HG02943 (cell line): ENCODE measurements at regions not wholly inside any gene's neighbourhood (a gene's known extent, or its start where the extent isn't known, plus 50 kb on each side); places are given as distances from the start of the nearest gene placed in this dataset.
"Not testable (repeated sequence)": the region's sequence is repeated elsewhere in the genome, so short reads cannot be mapped to it uniquely, and the experiment has no call there.

ENCODE experiments used
- ATAC-seq: cut with Tn5 transposase; IDR thresholded peaks from one replicate; pipeline ENCODE4 v1.9.1; 2021; ENCODE audit warnings: mild to moderate bottlenecking, low read depth, moderate library complexity; ENCODE audit not compliant: unreplicated experiment

GRCh38 chr5:144771802-144772201 lies 601.1 kb downstream of the KCTD16 start:
- ATAC-seq: no peak

GRCh38 chr5:144742361-144742760 lies 571.7 kb downstream of the KCTD16 start:
- ATAC-seq: no peak

DNA sequence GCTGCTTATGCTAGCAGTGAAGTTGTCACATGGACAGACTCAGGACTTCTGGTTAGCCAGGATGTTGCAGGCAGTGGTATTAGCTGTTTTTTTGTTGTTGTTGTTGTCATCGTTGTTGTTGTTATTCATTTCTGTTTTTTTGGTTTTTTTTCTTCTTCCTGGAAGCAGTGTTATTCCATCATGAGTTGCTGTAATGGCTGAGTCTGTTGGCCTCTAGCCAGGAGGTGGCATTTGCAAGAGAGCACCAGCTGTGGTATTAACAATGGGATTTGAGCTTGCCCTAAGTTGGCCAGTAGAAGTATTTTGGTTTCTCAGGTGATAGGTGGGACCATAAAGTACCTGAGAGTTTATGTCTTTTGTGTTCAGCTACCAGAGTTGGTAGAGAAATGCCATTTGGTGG lies 561.1 kb downstream of the KCTD16 start:
- no peak for ATAC-seq

DNA sequence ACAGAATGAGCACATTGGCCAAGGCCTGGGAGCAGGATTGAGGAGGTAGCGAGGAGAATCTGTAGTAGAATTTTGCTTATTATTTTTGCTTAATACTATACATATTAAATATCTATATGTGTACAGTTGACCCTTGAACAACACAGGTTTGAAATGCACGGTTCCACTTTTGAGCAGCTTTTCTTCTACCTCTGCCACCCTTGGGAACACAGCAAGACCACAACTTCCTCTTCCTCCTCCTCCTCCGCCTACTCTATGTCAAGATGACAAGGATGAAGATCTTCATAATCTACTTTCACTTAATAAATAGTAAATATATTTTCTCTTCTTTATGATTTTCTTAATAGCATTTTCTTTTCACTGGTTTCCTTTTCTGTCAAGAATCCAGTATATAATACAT lies 541.4 kb downstream of the KCTD16 start:
- ATAC-seq: peak; percentile 59

- ATAC-seq: no peak
Observed at GRCh38 chr5:144711172-144711571, 540.5 kb downstream of the KCTD16 start.

DNA sequence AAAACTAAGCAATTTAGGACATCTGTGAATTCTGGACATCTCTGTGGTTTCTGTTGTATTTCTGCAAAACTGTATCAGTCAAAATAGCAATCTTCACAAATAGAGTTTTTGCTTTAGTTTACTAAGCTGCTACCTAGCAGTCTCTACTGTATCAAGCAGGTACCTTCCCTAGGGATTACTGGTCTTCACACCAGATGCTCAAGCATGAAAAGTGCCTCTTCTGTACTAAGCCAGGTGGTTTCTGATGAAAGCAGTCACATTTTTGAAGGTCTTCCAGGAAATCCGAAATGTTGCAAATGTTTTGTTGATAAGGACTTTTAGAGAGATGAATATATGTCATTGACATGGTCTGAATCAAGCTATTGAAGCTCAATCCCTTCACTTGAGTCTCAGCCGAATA lies 540.0 kb downstream of the KCTD16 start:
- ATAC-seq: no peak

DNA sequence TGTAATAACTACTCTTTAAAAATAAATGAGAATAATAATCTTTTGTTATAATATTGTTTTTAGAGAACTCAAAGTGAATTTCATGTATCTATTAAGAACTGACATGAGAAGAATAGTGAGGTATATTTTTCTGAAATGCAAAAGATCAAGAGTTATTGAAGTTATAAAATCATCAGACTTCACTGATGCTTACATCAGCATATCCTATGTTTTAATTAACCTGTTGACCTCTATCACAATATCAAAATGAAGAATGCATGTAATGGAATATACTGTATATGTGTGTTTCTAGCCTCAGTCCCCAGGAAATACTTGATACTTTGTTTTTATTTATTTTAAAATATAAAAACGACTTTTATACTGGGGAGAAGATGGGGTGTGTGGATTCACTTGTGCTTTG lies 533.1 kb downstream of the KCTD16 start:
- no peak for ATAC-seq

- no peak for ATAC-seq
Observed at GRCh38 chr5:144698484-144698883, 527.8 kb downstream of the KCTD16 start.

DNA sequence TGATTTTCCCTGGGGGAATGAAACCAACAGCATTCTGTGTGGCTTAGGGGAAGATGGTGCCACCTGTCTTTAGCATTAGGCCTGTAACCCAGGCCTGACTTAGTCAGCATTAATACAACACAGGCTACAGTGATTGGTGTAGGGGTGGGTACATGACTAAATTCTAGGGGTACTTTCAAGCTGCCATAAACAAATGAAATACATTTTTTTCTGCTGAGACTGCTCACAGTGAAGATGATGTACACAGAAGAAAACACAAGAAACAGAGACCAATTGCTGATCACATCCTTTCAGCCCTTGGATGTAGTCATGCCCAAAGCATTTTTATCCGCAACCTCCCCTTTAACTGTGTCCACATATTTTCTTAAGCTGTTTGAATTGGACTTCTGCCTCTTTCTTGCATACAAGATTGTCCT lies 527.2 kb downstream of the KCTD16 start:
- ATAC-seq: no peak

GRCh38 chr5:144691936-144692335 lies 521.3 kb downstream of the KCTD16 start:
- no peak for ATAC-seq

GRCh38 chr5:144684899-144685298 lies 514.2 kb downstream of the KCTD16 start:
- ATAC-seq: no peak

DNA sequence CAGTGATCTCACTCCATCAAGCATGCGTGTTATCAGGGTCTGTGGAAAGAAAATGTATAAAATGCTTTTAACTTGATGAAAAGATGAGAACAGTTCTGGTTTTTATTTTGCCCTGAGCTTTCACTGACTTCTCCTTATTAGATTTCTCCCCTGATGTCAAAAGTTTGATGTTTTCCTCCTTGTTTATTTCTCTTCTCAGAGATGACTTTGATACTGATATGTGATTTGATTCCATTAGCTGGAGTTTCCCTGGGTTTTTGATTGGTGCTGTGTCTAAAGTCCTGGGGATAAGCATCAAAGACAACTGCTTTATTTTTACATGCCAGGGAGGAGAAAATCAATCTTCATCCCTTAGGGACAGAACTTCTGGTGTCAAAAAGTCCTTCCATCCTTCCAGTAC lies 510.0 kb downstream of the KCTD16 start:
- ATAC-seq: no peak

GRCh38 chr5:144671066-144671465 lies 500.4 kb downstream of the KCTD16 start:
- ATAC-seq: no peak

DNA sequence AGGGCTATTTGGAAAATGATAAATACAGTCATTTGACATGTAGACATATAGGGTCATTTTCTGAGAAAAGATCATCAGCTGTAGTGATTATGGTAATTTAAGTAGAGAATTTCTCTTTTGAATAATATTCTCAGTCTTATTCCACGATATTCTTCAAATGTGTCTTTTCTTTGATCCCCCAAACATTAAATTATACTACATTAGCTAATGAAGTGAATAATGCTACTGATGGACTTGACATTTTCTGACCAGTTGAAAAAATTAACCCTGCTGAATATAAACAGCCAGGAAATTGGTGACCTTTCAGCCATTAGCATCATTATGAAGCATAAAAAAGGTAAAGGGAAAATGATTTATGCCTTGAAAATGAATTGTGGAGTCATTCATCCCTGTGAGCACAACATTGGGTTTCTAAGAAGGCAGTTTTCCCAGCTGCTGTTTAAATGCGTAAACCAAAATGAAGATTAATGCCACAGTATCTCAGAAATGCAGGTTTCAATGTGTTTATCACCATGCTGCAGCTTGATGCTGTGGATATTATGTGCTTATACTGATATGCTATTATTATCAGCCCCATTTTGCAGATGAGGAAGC lies 489.1 kb downstream of the KCTD16 start:
- no peak for ATAC-seq

- no peak for ATAC-seq
Observed at GRCh38 chr5:144644317-144644716, 473.6 kb downstream of the KCTD16 start.

DNA sequence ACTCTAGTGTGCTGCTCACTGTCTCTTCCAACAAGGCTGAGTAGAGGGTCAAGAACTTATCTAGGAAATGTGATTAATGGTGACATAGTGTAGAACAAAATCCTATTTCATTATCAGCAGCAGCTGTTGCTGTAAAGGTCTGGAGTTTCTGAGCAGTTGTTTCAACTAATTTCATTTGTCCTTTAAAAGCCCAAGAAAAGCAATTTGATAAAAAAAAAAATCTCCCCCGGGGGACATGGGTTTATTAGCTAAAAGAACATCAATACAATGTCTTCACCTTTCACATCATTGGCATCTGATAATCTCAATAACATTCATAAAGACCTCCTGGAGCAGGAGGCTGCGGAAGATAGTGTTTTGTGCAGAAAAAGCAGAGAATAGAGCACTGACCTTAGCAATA lies 468.1 kb downstream of the KCTD16 start:
- ATAC-seq: no peak

- ATAC-seq: no peak
Observed at GRCh38 chr5:144634138-144634537, 463.5 kb downstream of the KCTD16 start.

DNA sequence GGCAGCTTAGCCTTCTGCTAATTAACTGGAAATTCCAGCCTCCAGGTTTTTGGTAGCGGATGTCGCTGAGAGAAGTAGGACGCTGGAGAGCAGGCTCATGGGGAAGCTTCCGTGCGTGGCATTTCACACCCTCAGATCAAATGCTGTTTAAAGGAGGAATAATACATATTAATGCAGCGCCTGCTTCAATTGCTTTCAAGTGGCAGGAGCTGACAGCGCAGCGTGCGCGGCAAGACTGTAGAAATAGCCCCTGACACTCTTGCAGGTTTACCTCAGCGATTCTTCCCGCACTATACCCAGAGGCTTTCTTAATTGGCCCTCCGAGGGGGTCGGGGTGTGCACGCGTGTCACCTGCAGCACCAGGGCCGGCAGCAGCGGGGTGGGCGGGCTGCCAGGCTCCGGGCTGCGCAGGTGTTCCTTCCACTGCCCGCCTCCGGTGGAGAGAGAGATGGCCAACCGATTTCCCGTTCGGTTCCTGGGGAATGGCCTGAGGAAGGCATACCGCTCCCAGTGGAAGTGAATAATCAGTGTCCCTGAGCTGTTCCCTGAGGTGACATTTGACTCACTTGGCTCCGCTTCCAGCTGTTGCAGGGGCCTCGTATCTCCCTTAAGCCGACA lies 427.9 kb downstream of the KCTD16 start:
- no peak for ATAC-seq

- no peak for ATAC-seq
Observed at GRCh38 chr5:144596517-144596916, 425.8 kb downstream of the KCTD16 start.

- no peak for ATAC-seq
Observed at GRCh38 chr5:144594919-144595318, 424.2 kb downstream of the KCTD16 start.

- ATAC-seq: not testable (repeated sequence)
Observed at GRCh38 chr5:144594234-144594633, 423.6 kb downstream of the KCTD16 start.

GRCh38 chr5:144585681-144586080 lies 415.0 kb downstream of the KCTD16 start:
- no peak for ATAC-seq
